KOPT-K1 (cell line): ENCODE measurements at regions not wholly inside any gene's neighbourhood (a gene's known extent, or its start where the extent isn't known, plus 50 kb on each side); places are given as distances from the start of the nearest gene placed in this dataset.
A peak's percentile ranks its signal among the peaks of the same experiment; 100 is the strongest.
"Not testable (repeated sequence)": the region's sequence is repeated elsewhere in the genome, so short reads cannot be mapped to it uniquely, and the experiment has no call there.

Source experiments
- H3K27ac ChIP-seq: fragments of 200-600 bp; sonication (generic); 2 replicates; pipeline ENCODE4 v1.5.1; 2016; ENCODE audit warnings: antibody characterized with exemption, mild to moderate bottlenecking, low read depth, low read length; ENCODE audit not compliant: poor library complexity, severe bottlenecking
- H3K36me3 ChIP-seq: fragments of 200-600 bp; sonication (generic); 2 replicates; pipeline ENCODE4 v1.5.1; 2017; ENCODE audit warnings: antibody characterized with exemption, mild to moderate bottlenecking, low read length, moderate library complexity; ENCODE audit not compliant: insufficient read depth
- H3K9me3 ChIP-seq: fragments of 200-600 bp; sonication (generic); 2 replicates; pipeline ENCODE4 v1.5.1; 2017; ENCODE audit warnings: antibody characterized with exemption, low read length, mild to moderate bottlenecking; ENCODE audit not compliant: insufficient read depth, poor library complexity, severe bottlenecking

GRCh38 chr14:22227084-22227483 is 361.9 kb downstream of the DAD1 start:
- Histone ChIP-seq H3K27ac (peak overlapping the region; percentile 28), H3K9me3 (peaks cover 5% of the 10 kb centered on the region), H3K36me3 (no peaks in the 10 kb centered on the region)

- H3K27ac ChIP-seq, result peak overlapping the region; percentile 28
Measured at GRCh38 chr14:22226381-22226780, 362.6 kb downstream of the DAD1 start.

GRCh38 chr14:22225516-22226140 is 363.4 kb downstream of the DAD1 start:
- Histone ChIP-seq H3K36me3 (no peaks in the 10 kb centered on the region), H3K9me3 (no peaks in the 10 kb centered on the region), H3K27ac (no peak overlapping the region)

More at GRCh38 chr14:22226381-22226780, 362.6 kb downstream of the DAD1 start:
- H3K36me3 ChIP-seq, result no peaks in the 10 kb centered on the region
- H3K9me3 ChIP-seq, result no peaks in the 10 kb centered on the region

- H3K9me3 ChIP-seq, result no peaks in the 10 kb centered on the region
- H3K27ac ChIP-seq, result no peak overlapping the region
- H3K36me3 ChIP-seq, result no peaks in the 10 kb centered on the region
Measured at GRCh38 chr14:22221508-22221907, 367.5 kb downstream of the DAD1 start.

- no peaks in the 10 kb centered on the region for H3K9me3 ChIP-seq
- no peaks in the 10 kb centered on the region for H3K36me3 ChIP-seq
- H3K27ac ChIP-seq, result no peak overlapping the region
Measured at GRCh38 chr14:22220427-22220826, 368.6 kb downstream of the DAD1 start.

GRCh38 chr14:22218728-22219127 is 370.3 kb downstream of the DAD1 start:
- Histone ChIP-seq H3K36me3 (no peaks in the 10 kb centered on the region), H3K9me3 (no peaks in the 10 kb centered on the region), H3K27ac (peak overlapping the region; percentile 20)

GRCh38 chr14:22213120-22213519 is 375.9 kb downstream of the DAD1 start:
- Histone ChIP-seq H3K36me3 (no peaks in the 10 kb centered on the region), H3K27ac (no peak overlapping the region), H3K9me3 (no peaks in the 10 kb centered on the region)

- Histone ChIP-seq H3K36me3 (no peaks in the 10 kb centered on the region), H3K9me3 (no peaks in the 10 kb centered on the region), H3K27ac (no peak overlapping the region)
Measured at GRCh38 chr14:22210906-22211305, 378.1 kb downstream of the DAD1 start.

- Histone ChIP-seq H3K27ac (no peak overlapping the region), H3K36me3 (no peaks in the 10 kb centered on the region), H3K9me3 (no peaks in the 10 kb centered on the region)
Measured at GRCh38 chr14:22210026-22210425, 379.0 kb downstream of the DAD1 start.

GRCh38 chr14:22203036-22203435 is 386.0 kb downstream of the DAD1 start:
- peaks cover 18% of the 10 kb centered on the region for H3K9me3 ChIP-seq
- H3K36me3 ChIP-seq, result no peaks in the 10 kb centered on the region
- peak overlapping the region; percentile 48 for H3K27ac ChIP-seq

- Histone ChIP-seq H3K27ac (peak overlapping the region; percentile 48), H3K9me3 (peaks cover 24% of the 10 kb centered on the region), H3K36me3 (no peaks in the 10 kb centered on the region)
Measured at GRCh38 chr14:22202313-22202712, 386.7 kb downstream of the DAD1 start.

GRCh38 chr14:22200977-22201605 is 387.9 kb downstream of the DAD1 start:
- Histone ChIP-seq H3K27ac (peak overlapping the region; percentile 48), H3K9me3 (peaks cover 24% of the 10 kb centered on the region)

GRCh38 chr14:22200131-22200530 is 388.9 kb downstream of the DAD1 start:
- H3K36me3 ChIP-seq, H3K27ac ChIP-seq: not testable (repeated sequence)
- peaks cover 24% of the 10 kb centered on the region for H3K9me3 ChIP-seq

More at GRCh38 chr14:22200977-22201605, 387.9 kb downstream of the DAD1 start:
- no peaks in the 10 kb centered on the region for H3K36me3 ChIP-seq

GRCh38 chr14:22194664-22195063 is 394.4 kb downstream of the DAD1 start:
- Histone ChIP-seq H3K9me3 (peaks cover 22% of the 10 kb centered on the region), H3K27ac (no peak overlapping the region), H3K36me3 (no peaks in the 10 kb centered on the region)

- no peaks in the 10 kb centered on the region for H3K9me3 ChIP-seq
- peak overlapping the region; percentile 19 for H3K27ac ChIP-seq
- H3K36me3 ChIP-seq, result no peaks in the 10 kb centered on the region
Measured at GRCh38 chr14:22190411-22191191, 398.4 kb downstream of the DAD1 start.
